ENCODE measurements at regions not wholly inside any gene's neighbourhood (a gene's known extent, or its start where the extent isn't known, plus 50 kb on each side); places are given as distances from the start of the nearest gene placed in this dataset.
A peak's percentile ranks its signal among the peaks of the same experiment; 100 is the strongest.

DNA sequence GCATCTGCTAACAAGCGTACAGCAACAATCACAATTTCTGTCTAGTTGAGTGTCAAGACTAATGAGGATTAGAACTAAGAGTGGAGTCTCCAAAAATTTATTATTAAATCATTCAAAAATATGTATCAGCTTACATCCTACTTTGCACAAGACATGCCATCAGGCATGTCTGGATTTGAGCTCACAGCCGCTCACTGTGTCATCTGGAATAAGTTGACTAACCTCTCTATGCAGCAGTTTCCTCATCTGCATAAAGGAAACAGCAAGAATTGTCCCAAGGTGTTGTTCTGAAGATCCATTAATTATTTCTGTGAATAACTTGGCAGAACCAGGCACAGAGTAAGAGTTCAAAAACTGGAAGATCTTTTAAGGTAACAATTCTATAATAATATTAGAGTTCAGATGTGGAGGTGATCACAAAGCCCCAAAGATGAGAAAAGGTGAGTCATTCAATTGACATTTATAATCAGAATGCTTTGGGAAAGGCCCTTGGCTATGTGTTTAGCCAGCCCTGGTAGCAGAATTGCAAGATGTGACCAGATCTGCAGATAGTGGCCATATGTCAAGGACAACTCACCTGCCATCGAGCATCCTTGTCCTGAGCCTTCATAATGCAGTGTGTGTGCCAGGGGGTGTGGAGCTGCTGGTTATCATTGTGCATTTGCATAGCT lies 264.0 kb downstream of the FOXA2 start:
- TF ChIP-seq, protein P1, sequence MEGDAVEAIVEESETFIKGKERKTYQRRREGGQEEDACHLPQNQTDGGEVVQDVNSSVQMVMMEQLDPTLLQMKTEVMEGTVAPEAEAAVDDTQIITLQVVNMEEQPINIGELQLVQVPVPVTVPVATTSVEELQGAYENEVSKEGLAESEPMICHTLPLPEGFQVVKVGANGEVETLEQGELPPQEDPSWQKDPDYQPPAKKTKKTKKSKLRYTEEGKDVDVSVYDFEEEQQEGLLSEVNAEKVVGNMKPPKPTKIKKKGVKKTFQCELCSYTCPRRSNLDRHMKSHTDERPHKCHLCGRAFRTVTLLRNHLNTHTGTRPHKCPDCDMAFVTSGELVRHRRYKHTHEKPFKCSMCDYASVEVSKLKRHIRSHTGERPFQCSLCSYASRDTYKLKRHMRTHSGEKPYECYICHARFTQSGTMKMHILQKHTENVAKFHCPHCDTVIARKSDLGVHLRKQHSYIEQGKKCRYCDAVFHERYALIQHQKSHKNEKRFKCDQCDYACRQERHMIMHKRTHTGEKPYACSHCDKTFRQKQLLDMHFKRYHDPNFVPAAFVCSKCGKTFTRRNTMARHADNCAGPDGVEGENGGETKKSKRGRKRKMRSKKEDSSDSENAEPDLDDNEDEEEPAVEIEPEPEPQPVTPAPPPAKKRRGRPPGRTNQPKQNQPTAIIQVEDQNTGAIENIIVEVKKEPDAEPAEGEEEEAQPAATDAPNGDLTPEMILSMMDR (IDR thresholded peaks at IDR 0.05; ENCODE audit: low read depth, low read length), result no peak
- no peak for DNase-seq (ENCODE audit: low read depth, low spot score)
- H3K27me3 ChIP-seq (ENCODE audit: control insufficient read depth, insufficient read depth, low read length), result no peaks in the 10 kb centered on the region
- POLR2A ChIA-PET, result no interaction called here
- H3K4me3 ChIP-seq (ENCODE audit: low read depth, low read length), result no peak overlapping the region
- H3K27ac ChIP-seq (ENCODE audit: low read depth, low read length), result no peak overlapping the region
- CTCF ChIA-PET, result no interaction called here
- H3K9me3 ChIP-seq (ENCODE audit: control insufficient read depth, insufficient read depth, low read length), result no peaks in the 10 kb centered on the region

DNA sequence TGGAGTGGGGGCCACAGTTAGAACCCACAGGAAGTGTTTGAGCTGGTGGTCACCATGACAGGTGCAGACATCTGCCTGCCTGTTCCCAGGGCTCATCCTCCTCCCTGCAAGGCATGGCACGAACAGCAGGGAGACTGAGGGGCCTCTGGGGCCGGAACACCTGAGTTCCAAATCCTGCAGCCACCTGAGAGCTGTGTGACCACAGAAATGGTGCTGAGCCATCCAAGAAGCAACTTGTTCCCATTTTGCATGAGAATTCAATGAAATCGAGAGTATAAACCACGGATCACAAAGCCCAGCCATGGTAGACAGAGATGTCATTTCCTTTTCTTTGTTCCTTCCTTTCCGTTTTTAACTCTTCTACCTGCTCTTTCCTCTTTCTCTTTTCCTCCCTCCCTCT lies 268.6 kb downstream of the FOXA2 start:
- DNase-seq (ENCODE audit: low read depth, low spot score), result no peak
- H3K9me3 ChIP-seq (ENCODE audit: control insufficient read depth, insufficient read depth, low read length), result no peaks in the 10 kb centered on the region
- no peak overlapping the region for H3K4me3 ChIP-seq (ENCODE audit: low read depth, low read length)
- ChIA-PET CTCF (interaction anchor here (0.6 kb wide), 1 partner anchor 377 kb away, joined by 3 read pairs; no protein-coding TSS in a partner anchor), POLR2A (no interaction called here)
- TF ChIP-seq, protein P1 (IDR thresholded peaks at IDR 0.05; ENCODE audit: low read depth, low read length), result no peak
- no peak overlapping the region for H3K27ac ChIP-seq (ENCODE audit: low read depth, low read length)
- no peaks in the 10 kb centered on the region for H3K27me3 ChIP-seq (ENCODE audit: control insufficient read depth, insufficient read depth, low read length)

DNA sequence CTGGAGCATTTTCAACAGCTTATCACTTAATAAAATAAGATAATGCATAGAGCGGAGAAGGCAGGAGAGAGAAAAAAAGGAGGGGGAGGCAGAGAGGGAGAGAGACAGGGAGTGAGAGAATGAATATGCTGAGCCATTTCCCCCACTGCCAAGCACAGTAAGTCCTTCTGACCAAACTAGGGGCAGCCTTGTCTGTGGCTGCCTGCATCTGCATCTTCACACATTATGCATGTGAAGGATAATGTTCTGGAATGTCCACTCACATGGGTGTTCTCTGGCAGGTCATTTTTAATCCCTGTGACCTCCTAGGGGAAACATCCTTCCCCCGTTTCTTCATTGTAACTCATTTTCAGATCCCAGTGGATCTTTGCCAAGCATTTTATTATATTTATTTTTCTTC lies 269.3 kb downstream of the FOXA2 start:
- TF ChIP-seq, protein P1 (IDR thresholded peaks at IDR 0.05; ENCODE audit: low read depth, low read length), result no peak
- H3K4me3 ChIP-seq (ENCODE audit: low read depth, low read length), result no peak overlapping the region
- CTCF ChIA-PET, result interaction anchor here (0.6 to 3.8 kb wide), 2 partner anchors 378 to 595 kb away, joined by 3 to 58 read pairs; no protein-coding TSS in a partner anchor
- no peak overlapping the region for H3K27ac ChIP-seq (ENCODE audit: low read depth, low read length)
- DNase-seq (ENCODE audit: low read depth, low spot score), result no peak
- H3K9me3 ChIP-seq (ENCODE audit: control insufficient read depth, insufficient read depth, low read length), result no peaks in the 10 kb centered on the region
- POLR2A ChIA-PET, result no interaction called here
- H3K27me3 ChIP-seq (ENCODE audit: control insufficient read depth, insufficient read depth, low read length), result no peaks in the 10 kb centered on the region

DNA sequence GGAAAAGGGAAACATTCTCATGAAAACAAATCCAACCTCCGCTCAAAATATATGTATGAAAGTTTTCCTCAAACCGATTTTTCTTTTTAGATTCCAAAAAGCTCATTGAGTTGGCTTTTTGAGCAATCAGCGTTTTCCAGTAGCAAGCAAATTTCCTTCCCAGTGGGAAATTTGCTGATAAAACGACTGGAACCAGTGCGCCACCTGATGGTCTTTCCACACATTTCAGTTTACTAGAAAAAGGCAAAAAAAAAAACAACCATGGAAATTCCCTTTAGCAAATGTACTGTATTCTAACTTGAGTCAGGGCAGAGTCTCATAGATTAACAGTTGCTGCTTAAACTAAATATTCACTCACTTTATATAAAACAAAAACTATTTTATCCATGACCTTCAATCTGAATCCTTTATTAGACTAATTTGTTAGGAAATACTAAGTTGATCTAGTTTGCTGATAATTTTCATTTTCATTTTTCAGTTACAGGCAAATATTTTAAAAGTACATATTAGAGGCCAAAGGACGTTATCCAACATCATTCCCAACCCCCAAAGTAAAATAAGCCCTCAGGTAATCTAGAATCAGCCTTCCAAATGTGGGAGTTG lies 271.5 kb downstream of the FOXA2 start:
- Histone ChIP-seq H3K27ac (ENCODE audit: low read depth, low read length) (no peak overlapping the region), H3K4me3 (ENCODE audit: low read depth, low read length) (no peak overlapping the region), H3K9me3 (ENCODE audit: control insufficient read depth, insufficient read depth, low read length) (no peaks in the 10 kb centered on the region), H3K27me3 (ENCODE audit: control insufficient read depth, insufficient read depth, low read length) (no peaks in the 10 kb centered on the region)
- peak; percentile 4 for DNase-seq (ENCODE audit: low read depth, low spot score)
- TF ChIP-seq, protein P1 (IDR thresholded peaks at IDR 0.05; ENCODE audit: low read depth, low read length), result peak; percentile 62
- POLR2A ChIA-PET, result no interaction called here
- CTCF ChIA-PET, result interaction anchor here (0.6 to 3.8 kb wide), 18 partner anchors 9 to 789 kb away, joined by 3 to 58 read pairs (median 4); no protein-coding TSS in a partner anchor

DNA sequence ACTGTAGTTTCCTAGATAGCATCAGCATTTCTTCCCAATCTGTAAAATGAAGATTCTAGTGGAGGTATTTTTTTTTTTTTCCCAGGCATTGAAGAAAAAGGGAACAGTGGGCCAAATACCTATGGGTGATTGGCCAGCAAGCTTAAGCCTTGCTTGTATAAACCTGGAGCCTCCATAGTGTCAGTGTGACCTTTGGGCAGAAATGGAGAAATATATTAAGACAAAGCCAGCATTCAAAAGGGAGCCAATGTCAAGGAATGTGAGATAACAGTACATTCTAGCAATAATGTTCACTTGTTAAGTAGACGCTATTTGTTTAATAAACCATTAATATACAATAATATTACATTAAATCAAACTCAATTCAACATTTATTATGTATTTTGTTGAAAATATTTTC lies 275.4 kb downstream of the FOXA2 start:
- H3K27me3 ChIP-seq (ENCODE audit: control insufficient read depth, insufficient read depth, low read length), result no peaks in the 10 kb centered on the region
- ChIA-PET POLR2A (no interaction called here), CTCF (interaction anchor here (1.0 kb wide), 1 partner anchor 589 kb away, joined by 4 read pairs; no protein-coding TSS in a partner anchor)
- H3K27ac ChIP-seq (ENCODE audit: low read depth, low read length), result no peak overlapping the region
- TF ChIP-seq, protein P1 (IDR thresholded peaks at IDR 0.05; ENCODE audit: low read depth, low read length), result no peak
- no peak overlapping the region for H3K4me3 ChIP-seq (ENCODE audit: low read depth, low read length)
- H3K9me3 ChIP-seq (ENCODE audit: control insufficient read depth, insufficient read depth, low read length), result no peaks in the 10 kb centered on the region
- no peak for DNase-seq (ENCODE audit: low read depth, low spot score)
